Prostate gland (tissue), 2 donors: ENCODE measurements at regions not wholly inside any gene's neighbourhood (a gene's known extent, or its start where the extent isn't known, plus 50 kb on each side); places are given as distances from the start of the nearest gene placed in this dataset.

ENCODE experiments used
- CTCF ChIP-seq, 4 experiments: fragments of 200-600 bp in 2 of 4; fragments of 450-650 bp in 2 of 4; sonication (generic) in 2 of 4; IDR thresholded peaks; 1 replicate in 3 of 4; 2 replicates in 1 of 4; pipeline ENCODE4 v1.5.1; 2016 to 2019; ENCODE audit warnings: antibody characterized with exemption in 4 of 4, mild to moderate bottlenecking in 2 of 4, moderate library complexity in 2 of 4
- POLR2A ChIP-seq: fragments of 450-650 bp; IDR thresholded peaks from one replicate; pipeline ENCODE4 v1.6.1; 2016; ENCODE audit warnings: antibody characterized with exemption, mild to moderate bottlenecking

- TF ChIP-seq POLR2A (no peak), CTCF (IDR thresholded peaks at IDR 0.05) (no peak)
Measured at GRCh38 chr6:30801950-30802349, 57.6 kb upstream of the IER3 start.
